Hematopoietic multipotent progenitor cell treated with erythropoietin and hydrocortisone succinate and interleukin-3 and kit ligand, for 8 days (in vitro differentiated cells): ENCODE measurements at regions not wholly inside any gene's neighbourhood (a gene's known extent, or its start where the extent isn't known, plus 50 kb on each side); places are given as distances from the start of the nearest gene placed in this dataset.

Experiments
- DNase-seq: peaks from one replicate; pipeline ENCODE4 v3.0.0-alpha.2; 2015

GRCh38 chr1:95167503-95167902, 50.3 kb downstream of the TLCD4 start:
- peak; percentile 58 for DNase-seq

DNA sequence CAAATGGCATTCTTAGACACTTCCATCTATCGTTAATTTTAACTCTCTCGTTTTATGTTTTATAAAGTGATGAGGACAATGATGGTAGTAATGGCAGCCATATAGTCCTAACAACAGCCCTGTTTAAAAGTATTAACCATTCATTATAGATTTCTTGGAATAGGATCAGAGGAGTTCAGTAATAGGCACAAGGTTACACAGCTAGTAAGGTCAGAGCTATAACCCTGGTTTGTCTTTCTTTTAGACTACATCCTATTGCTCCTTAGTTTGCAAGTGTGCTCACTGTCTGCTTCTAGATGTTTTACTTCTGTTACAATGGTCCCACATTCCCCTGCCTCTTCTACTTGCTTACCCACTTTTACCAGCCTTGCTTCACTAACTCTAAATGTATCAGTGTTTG, 50.9 kb downstream of the TLCD4 start:
- DNase-seq = no peak

- peak; percentile 59 for DNase-seq
These were observed 51.7 kb downstream of the TLCD4 start for GRCh38 chr1:95168761-95169351.

DNA sequence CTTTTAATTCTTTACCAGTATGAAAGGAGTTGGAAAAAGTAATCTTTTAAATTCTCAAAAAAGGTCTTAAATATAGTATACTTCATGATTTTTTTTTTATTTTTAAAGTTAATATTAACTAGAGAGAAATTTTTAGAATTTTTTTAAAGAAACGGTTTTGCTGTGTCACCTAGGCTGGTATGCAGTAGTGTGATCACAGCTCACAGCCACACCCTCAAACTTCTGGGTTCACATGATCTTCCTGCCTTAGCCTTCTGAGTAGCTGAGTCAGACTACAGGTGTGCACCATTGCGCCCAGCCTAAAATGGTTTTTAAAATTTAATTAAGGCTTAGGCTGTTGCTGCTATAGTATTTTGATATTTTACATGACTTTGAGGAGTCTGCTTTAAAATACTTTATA, 52.4 kb downstream of the TLCD4 start:
- peak; percentile 91 for DNase-seq

DNA sequence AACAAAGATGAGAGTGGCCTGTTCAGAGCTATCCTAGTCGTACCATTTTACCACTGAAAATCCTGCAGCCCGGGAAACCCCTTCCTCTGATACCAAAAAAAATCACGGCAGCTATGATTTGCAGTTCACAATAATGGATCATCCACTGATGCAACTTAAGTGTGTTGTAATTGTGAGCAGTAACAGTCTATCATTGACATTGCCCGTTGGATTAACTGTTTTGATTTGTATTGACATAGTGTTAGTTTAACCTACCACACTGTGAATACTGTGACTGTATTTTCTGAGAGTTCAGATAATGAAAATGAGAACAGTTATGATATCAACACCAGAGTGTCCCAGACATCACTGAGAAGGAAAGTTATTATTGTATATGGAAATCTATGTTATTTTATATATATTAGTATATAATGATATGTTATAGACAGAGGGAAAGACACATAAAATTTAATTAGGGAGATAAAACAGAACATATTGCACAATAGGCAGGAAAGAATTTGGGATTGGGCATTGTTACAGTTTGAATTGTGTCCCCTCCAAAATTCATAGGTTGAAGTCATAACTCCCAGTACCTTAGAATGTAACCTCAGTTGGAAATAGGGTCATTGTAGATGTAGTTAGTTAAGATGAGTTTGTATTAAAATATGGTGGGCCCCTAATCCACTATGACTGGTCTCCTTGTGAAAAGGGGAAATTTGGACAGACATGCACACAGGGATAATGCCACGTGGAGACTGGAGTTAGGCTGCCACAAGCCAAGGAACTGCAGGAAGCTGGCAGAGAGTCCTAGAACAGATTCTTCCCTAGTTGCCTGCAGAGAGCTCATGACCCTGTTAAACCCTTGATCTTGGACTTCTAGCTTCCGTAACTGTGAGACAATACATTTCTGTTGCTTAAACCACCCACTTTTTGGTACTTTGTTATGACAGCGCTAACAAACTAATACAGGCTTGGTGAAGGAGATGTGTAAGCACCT, 54.4 kb downstream of the TLCD4 start:
- no peak for DNase-seq

- DNase-seq = no peak
These were observed 57.1 kb upstream of the RWDD3 start for GRCh38 chr1:95176861-95177260.

- DNase-seq = peak; percentile 98
These were observed 54.6 kb upstream of the RWDD3 start for GRCh38 chr1:95179205-95179986.

DNA sequence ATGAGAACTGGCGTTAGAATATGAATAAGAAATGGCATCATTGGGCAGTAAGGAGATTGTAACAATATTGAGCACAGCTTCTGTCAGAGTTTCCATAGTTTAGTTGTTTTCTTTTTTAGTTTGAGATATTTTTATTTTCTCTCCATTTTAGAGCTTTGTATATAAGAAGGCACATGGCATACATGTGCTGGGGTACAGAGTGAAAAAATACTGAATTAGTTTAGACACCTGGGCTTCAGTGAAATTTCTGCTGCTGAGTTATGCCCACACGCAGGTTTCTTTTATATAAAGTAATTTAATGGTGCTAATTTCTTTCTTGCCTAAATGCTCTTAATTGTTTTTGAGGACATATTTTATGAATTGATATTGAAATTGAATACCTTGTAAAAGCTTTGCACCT, 53.6 kb upstream of the RWDD3 start:
- DNase-seq = no peak

DNA sequence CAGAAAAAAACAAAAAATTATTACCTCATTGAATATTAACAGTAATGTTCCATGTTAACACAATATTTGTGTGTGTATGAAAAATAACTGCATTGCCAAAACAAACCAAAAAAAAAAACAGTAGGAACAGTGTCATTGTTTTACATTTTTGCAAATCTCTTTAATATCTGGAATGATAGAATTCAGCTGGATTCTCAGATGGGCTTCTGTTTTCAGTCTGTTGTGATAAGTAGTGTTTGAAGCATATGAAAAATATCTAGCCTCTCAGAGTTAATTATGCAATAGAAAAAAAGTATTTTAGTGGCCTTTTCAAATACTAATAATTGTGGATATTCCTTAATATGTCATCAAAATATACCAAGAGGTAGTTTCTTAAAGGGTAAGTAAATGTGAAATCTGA, 52.9 kb upstream of the RWDD3 start:
- no peak for DNase-seq

DNA sequence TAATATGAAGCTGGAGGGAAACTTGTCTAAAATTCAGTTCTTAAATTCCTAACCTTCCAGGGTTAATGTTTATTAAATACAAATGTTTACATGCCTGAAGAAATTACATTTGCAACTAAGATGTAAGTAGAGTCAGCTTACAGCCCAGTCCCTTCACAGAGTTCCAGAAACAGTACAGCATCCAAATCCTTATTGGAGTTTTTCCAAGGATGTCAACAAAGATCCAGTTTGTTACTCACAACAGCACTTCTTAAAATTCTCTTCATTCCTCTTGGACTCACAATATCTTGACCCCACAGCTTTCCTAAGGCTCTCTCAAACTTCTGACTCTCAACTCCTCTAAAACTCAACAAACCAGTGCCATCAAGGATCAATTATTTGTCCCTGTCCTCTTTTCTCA, 50.1 kb upstream of the RWDD3 start:
- no peak for DNase-seq
